Fibroblast of upper back skin (primary cell): ENCODE measurements at regions not wholly inside any gene's neighbourhood (a gene's known extent, or its start where the extent isn't known, plus 50 kb on each side); places are given as distances from the start of the nearest gene placed in this dataset.

ENCODE experiments used
- DNase-seq: peaks from one replicate; pipeline ENCODE4 v3.0.0-alpha.2; 2013

DNA sequence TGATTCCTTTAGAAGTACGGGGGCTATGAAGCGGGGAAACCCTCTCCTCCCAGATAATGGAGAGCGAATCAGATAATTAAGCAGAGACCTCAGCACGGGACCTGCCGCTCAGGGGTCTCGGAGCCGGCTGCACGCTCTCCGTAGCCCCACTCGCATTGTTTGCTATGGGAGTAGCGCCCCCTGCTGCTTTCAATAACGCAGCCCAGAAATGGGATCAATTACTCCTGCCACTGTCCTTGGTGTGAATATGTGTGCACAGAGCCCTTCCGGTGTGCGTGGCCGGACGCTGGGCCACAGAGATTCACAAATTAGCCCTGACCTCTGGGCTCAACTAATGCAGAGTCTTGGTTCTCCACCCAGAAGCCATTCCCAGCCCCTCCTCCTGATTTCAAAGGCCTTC is 76.4 kb upstream of the TMEM132C start:
- DNase-seq, result no peak

DNA sequence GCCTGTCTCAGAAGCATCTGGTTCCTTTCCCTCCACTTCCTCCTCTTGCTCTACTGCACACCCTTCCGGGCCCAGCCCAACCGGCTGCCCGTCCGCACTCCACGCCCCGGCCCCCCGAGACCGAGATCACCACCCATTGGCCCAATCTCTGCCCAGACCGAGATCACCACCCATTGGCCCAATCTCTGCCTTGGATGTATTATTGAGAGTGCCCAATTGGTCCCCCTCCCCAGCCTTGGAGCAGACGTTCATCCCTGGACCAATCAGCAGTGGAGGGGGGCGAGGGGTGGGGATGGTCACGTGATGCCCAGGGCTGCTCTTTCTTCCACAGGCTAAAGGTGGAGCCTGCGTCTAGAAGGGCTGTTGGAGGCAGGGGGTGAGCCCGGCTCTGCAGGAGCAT is 75.6 kb upstream of the TMEM132C start:
- DNase-seq, result no peak

DNA sequence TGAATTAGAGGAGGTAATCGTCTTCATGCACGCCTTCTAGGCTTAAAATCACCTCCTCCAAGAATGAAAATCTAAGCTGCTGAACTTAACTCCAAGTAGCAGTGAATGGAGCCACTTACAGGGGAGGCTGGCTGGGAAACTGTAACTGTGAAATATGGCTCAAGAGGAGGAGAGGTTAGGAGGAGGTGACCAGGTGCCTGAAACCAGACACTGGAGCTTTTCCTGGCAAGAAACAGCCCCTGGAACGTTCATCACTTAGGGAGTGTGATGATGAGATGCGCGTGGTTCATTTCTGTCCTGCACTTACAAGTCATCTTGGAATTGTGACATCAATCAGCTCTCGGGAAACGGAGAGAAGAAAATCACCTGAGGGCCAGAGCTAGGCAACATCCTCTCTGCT is 62.3 kb upstream of the TMEM132C start:
- no peak for DNase-seq

DNA sequence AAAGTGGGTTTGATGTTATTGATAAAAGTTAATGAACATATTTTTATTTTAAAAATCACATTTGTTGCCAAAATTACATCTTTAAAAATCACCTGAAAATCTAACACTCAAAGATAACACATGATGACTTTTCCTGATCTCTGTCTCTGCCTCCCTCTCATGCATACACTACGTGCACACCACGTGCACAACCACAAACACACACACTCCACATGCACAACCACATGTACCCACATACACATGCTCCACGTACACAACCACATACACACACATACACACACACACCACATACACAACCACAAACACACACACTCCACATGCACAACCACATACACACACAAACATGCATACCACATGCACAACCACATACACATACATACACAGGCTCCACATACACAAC is 61.8 kb upstream of the TMEM132C start:
- no peak for DNase-seq

DNA sequence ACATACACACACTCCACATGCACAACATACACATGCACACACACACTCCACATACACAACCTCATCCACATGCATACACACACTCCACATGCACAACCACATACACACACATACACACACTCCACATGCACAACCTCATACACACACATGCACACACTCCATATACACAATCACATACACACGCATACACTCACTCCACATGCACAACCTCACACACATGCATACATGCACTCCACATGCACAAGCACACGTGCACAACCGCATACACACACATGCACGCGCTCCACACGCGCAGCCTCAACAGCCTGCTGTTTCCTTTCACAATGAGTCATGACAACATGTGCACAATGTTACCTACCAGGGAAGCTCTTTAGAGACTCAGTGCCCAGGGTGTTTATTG is 61.2 kb upstream of the TMEM132C start:
- DNase-seq, result no peak
